ENCODE measurements at regions not wholly inside any gene's neighbourhood (a gene's known extent, or its start where the extent isn't known, plus 50 kb on each side); places are given as distances from the start of the nearest gene placed in this dataset.

DNA sequence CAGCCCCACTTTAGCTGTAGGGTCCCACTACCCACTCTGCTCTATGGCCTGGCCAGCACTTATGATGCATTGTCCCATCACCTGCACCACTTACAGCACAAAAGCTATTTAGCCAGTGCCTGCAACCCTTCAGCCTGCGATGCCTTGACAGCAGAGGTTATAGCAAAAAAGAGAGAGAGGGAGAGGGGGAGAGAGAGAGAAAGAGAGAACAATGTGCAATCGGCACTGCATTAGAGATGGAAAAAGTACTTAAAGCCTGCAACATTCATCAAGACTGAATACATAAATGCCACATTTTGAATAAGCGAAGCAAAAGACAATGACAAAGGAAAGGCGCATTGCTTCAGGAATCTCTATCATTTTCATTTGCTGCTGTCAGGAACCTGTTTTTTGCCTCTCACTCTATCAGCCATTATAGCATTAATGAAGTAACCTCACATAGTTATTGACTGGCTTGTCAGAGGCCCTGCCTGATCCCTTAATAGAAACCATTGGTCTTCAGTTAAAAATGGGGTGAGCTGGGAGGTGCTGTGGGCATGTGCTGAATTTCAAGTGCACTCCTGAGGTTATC is 833.1 kb downstream of the BCL11A start:
- no peak for TF ChIP-seq EZH2phosphoT487 (IDR thresholded peaks at IDR 0.05; ENCODE audit: insufficient read depth, low read depth)
- TF ChIP-seq EZH2 (IDR thresholded peaks at IDR 0.05; ENCODE audit: insufficient read depth, poor library complexity, severe bottlenecking), result no peak

All from GM23248 (cell line).